NCI-H1092 (cell line): ENCODE measurements at regions not wholly inside any gene's neighbourhood (a gene's known extent, or its start where the extent isn't known, plus 50 kb on each side); places are given as distances from the start of the nearest gene placed in this dataset.
"Not testable (repeated sequence)": the region's sequence is repeated elsewhere in the genome, so short reads cannot be mapped to it uniquely, and the experiment has no call there.

Source experiments
- DNase-seq: peaks from one replicate; lab custom pipeline; 2025; lab: John Stamatoyannopoulos, UW

- no peak for DNase-seq
Observed at GRCh38 chr5:37962389-37962788, 122.5 kb upstream of the GDNF start.

GRCh38 chr5:37957218-37957617, 117.4 kb upstream of the GDNF start:
- no peak for DNase-seq

GRCh38 chr5:37955748-37956147, 115.9 kb upstream of the GDNF start:
- no peak for DNase-seq

GRCh38 chr5:37954561-37954960, 114.7 kb upstream of the GDNF start:
- DNase-seq = no peak

- DNase-seq = no peak
Observed at GRCh38 chr5:37951946-37952721, 112.3 kb upstream of the GDNF start.

GRCh38 chr5:37950436-37950835, 110.6 kb upstream of the GDNF start:
- DNase-seq = no peak

GRCh38 chr5:37945446-37945845, 105.6 kb upstream of the GDNF start:
- no peak for DNase-seq

GRCh38 chr5:37943136-37943535, 103.3 kb upstream of the GDNF start:
- DNase-seq = not testable (repeated sequence)

GRCh38 chr5:37940931-37941623, 101.2 kb upstream of the GDNF start:
- DNase-seq = no peak

GRCh38 chr5:37938861-37939260, 99.0 kb upstream of the GDNF start:
- DNase-seq = no peak

GRCh38 chr5:37938076-37938852, 98.4 kb upstream of the GDNF start:
- no peak for DNase-seq

GRCh38 chr5:37936091-37936490, 96.2 kb upstream of the GDNF start:
- DNase-seq = no peak

GRCh38 chr5:37933576-37933975, 93.7 kb upstream of the GDNF start:
- DNase-seq = no peak

- no peak for DNase-seq
Observed at GRCh38 chr5:37932450-37932849, 92.6 kb upstream of the GDNF start.

GRCh38 chr5:37931541-37931940, 91.7 kb upstream of the GDNF start:
- no peak for DNase-seq

GRCh38 chr5:37930350-37930749, 90.5 kb upstream of the GDNF start:
- no peak for DNase-seq

GRCh38 chr5:37929791-37930190, 90.0 kb upstream of the GDNF start:
- DNase-seq = no peak

GRCh38 chr5:37927753-37928152, 87.9 kb upstream of the GDNF start:
- not testable (repeated sequence) for DNase-seq

GRCh38 chr5:37926732-37927131, 86.9 kb upstream of the GDNF start:
- no peak for DNase-seq

GRCh38 chr5:37921452-37921851, 81.6 kb upstream of the GDNF start:
- DNase-seq = no peak

- no peak for DNase-seq
Observed at GRCh38 chr5:37918424-37918823, 78.6 kb upstream of the GDNF start.

- no peak for DNase-seq
Observed at GRCh38 chr5:37916525-37916924, 76.7 kb upstream of the GDNF start.
